ENCODE measurements at regions not wholly inside any gene's neighbourhood (a gene's known extent, or its start where the extent isn't known, plus 50 kb on each side); places are given as distances from the start of the nearest gene placed in this dataset.

DNA sequence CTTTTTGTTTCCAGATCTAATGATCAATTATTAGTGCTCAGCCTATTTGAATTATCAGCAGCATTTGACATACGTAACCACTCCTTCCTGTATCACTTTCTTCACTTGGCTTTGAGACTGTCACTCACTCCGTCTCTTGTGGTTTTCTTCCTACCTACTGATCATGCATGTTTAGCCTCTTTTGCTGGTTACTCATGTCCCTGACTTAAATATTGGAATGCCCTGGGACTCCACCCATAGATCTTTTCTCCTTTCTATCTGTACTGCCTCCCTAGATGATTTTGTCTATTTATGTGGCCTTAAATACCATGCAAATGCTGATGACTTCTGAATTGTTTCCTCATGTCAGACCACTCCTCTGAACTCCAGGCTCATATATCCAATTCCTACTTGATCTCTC is 57.7 kb upstream of the PDE4B start:
- TF ChIP-seq, protein P1, sequence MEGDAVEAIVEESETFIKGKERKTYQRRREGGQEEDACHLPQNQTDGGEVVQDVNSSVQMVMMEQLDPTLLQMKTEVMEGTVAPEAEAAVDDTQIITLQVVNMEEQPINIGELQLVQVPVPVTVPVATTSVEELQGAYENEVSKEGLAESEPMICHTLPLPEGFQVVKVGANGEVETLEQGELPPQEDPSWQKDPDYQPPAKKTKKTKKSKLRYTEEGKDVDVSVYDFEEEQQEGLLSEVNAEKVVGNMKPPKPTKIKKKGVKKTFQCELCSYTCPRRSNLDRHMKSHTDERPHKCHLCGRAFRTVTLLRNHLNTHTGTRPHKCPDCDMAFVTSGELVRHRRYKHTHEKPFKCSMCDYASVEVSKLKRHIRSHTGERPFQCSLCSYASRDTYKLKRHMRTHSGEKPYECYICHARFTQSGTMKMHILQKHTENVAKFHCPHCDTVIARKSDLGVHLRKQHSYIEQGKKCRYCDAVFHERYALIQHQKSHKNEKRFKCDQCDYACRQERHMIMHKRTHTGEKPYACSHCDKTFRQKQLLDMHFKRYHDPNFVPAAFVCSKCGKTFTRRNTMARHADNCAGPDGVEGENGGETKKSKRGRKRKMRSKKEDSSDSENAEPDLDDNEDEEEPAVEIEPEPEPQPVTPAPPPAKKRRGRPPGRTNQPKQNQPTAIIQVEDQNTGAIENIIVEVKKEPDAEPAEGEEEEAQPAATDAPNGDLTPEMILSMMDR (IDR thresholded peaks at IDR 0.05), result no peak
- no peak for TF ChIP-seq EZH2phosphoT487 (IDR thresholded peaks at IDR 0.05)

Measured in neural progenitor cell (in vitro differentiated cells).